T-helper 2 cell treated with Interferon-gamma antibody and Interleukin-4, amounts not matched to agents 100 ng/mL and 5 ng/mL, for 36 hours (primary cell): ENCODE measurements at regions not wholly inside any gene's neighbourhood (a gene's known extent, or its start where the extent isn't known, plus 50 kb on each side); places are given as distances from the start of the nearest gene placed in this dataset.
"Not testable (repeated sequence)": the region's sequence is repeated elsewhere in the genome, so short reads cannot be mapped to it uniquely, and the experiment has no call there.

Source experiments
- intact Hi-C: fragments of 100-400 bp; cut with micrococcal nuclease; formaldehyde crosslinking; loops from one replicate; pipeline ENCODE4 v1.15.1; 2023

DNA sequence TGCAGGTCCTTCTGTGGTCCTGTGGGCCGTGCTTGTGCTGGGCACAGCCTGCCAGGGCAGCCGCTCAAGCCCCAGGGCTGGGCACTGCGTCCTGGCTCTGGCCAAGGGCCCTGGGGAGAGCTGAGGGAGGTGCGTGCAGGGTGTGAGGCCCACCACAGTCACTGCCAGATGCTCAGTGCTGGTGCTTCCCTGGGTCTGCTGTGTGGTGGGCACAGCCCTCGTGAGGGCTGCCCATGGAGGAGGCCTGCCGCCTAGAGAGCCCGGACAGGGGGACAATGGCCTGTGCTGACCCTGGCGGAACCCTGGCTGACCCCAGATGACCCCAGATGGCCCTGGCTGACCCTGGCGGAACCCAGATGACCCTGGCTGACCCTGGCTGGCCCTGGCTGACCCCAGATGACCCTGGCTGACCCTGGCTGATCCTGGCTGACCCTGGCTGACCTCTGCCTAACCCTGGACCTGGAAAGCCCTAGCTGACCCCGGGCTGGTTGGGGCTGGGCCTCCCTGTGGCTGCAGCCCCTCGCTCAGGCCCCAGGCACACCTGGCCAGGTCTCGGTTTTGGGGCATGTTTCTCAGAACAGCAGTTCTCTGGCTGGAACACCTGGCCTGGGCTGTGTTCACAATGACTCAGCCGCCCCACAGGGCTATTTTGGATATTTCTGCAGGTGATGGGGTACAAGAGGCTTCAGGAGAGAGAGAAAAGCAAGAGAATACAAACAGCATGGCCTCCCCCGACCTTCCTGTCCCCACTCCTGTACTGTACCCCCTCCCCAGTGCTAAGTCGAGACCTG lies 55.4 kb downstream of the TMEM121 start:
- intact Hi-C loops: no loop called here

DNA sequence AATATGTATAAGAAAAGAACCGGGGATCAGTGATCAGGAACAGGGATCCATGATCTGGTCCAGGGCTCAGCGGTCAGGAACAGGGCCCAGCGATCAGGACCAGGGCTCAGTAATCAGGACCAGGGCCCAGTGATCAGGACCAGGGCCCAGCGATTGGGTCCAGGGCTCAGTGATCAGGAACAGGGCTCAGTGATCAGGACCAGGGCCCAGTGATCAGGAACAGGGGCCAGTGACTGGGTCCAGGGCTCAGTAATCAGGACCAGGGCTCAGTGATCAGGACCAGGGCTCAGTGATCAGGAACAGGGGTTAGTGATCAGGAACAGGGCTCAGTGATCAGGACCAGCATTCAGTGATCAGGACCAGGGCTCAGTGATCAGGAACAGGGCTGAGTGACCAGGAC lies 56.3 kb downstream of the TMEM121 start:
- intact Hi-C loops: no loop called here

DNA sequence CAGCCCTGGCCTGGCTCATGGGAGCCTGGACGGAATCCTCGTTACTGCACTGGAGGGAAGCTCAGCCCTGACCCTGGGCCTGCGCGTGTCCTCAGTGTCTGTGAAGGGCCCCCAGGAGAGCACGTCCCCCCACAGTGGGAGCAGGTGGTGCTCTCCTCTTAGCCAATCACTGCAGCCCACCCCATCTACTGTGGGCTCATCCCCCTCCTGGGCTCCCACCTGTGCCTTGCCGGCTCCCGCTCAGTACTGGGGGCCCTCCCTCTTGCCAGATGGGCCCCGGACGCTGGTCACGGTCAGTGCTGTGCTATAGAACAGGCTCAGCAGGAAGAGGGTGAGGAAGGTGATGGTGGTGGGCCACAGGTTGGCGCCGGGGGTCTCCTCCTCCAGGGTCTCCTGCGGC lies 57.5 kb downstream of the TMEM121 start:
- intact Hi-C loops: not testable (repeated sequence)

DNA sequence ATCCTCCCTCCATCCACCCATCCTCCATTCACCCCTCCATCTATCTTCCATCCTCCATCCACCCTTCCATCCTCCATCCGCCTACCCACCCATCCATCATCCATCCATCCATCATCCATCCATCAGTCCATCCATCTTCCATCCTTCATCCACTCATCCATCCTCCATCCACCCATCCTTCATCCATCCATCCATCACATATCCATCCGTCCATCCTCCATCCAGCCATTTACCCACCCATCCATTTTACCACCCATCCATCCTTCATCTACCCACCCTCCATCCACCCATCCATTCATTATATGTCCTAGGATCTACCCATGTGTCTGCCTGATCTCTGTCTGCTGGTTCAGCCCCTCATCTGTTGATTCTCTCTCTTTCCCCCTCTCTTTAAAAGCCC lies 58.9 kb downstream of the TMEM121 start:
- intact Hi-C loops: not testable (repeated sequence)

DNA sequence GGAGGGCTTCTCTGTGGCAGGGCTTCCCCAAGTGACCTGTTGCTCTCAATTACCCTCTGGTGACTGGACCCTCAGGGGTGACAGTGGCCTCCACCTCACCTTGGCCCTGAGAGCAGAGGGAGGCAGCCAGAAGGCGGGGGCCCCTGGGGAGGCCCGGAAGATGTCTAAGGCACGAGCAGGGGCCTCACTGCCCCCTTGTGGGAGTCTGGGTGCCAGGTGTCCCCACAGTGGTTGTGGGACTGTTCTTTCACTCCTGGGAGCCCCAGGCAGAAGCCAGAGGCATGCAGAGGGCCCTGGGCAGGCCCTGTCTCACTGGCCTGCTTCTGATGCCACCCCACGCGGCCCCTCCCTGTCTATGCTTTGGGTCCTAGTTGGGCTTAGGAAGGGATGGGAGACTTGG lies 59.3 kb downstream of the TMEM121 start:
- intact Hi-C loops: not testable (repeated sequence)

DNA sequence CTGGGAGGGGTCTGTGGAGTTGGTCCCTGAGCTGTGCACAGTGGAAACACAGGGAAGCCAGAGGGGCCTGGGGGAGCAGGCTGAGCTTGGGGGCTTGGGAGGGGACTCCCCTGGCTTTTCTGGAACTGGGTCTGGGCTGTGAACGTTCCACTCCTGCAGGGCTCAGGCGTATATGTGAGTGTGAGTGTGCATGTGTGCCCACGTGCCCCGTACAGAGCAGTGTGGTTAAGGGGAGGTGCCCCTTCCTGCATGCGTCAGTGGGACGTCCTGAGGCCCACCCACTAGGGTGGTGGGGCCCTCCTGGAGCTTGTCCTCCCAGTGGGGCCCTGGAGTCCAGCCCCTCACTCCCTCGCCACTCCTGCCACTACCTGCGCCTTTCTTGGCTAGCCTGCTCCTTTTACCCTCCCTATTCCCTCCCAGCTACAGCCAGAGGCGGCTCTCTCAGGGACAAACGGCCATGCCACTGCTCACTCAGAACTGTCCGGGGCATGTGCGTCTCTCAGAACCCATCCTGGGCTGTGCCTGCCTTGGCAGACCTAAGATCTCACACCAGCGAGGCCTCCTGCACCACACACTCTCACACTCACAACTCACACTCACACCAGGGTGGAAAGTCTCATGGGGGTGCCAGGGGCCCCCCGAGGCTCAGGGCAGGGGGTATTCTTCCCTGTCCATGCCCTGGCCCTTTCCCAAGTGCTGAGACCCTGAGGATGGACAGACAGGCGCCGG lies 59.9 kb downstream of the TMEM121 start:
- intact Hi-C loops: not testable (repeated sequence)

DNA sequence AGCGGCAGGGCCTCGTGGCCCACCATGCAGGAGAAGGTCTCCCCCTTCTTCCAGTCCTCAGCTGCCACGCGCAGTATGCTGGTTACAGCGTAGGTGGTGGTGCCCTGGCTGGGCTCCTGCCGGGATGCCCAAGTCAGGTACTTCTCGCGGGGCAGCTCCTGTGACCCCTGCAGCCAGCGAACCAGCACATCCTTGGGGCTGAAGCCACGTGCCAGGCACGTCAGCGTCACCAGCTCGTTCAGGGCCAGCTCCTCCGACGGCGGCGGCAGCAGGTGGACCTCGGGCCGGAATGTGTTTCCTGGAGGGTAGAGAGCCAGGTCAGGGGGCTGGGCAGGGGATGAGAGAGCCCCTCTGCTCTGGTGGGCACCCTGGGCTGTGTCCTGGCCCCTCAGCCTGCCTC lies 60.7 kb downstream of the TMEM121 start:
- intact Hi-C loops: not testable (repeated sequence)

DNA sequence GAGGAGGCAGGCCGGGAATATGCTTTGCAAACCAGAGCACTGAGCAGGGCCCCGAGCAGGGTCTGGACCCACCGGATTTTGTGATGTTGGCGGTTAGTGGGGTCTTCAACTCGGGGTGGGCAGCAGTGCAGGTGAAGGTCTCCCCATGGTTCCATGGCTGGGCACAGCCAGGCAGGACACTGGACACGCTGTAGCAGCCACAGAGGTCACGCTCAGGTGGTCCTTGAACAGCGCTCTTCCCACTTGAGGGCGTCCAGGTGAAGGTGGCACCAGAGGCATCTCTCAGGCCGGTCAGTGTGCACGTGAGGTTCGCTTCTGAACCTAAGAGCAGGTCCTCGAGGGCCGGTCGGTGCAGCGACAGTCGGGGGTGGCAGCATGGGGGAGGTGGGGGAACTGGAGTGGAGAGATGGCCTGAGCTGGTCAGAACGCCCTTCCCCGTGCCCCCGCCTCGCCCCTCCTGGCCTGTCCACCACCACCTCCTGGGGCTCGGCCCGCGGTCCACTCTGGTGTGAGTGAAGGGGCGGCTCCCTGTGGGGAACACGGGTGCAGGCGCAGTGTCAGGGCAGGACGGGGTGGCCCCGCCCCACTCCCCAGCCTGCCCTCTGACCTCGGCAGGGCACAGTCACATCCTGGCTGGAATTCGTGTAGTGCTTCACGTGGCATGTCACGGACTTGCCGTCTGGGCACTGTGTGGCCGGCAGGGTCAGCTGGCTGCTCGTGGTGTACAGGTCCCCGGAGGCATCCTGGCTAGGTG lies 61.3 kb downstream of the TMEM121 start:
- intact Hi-C loops: not testable (repeated sequence)

DNA sequence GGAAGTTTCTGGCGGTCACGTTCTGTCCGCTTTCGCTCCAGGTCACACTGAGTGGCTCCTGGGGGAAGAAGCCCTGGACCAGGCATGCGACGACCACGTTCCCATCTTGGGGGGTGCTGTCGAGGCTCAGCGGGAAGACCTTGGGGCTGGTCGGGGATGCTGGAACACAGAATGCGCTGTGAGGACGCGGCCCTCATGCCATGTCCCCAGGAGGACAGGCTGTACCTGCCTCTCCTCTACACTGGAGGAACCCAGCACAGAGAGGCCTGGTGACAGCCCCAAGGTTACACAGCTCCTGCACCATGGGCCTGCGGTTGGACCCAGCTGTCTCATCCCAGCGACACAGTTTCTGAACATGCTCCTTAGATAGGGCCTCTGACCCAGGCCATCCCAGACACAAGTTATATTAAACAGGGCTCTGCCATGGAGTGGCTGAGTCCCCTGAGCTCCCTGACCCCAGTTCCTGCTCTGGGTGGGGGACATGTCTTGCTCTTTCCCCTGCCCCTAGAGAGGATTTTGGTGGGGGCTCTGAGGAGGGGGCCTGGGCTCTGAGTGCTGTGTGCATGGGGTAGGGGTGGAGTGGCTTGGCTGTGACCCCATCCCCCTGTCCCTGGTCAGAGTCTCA lies 62.0 kb downstream of the TMEM121 start:
- intact Hi-C loops: no loop called here

DNA sequence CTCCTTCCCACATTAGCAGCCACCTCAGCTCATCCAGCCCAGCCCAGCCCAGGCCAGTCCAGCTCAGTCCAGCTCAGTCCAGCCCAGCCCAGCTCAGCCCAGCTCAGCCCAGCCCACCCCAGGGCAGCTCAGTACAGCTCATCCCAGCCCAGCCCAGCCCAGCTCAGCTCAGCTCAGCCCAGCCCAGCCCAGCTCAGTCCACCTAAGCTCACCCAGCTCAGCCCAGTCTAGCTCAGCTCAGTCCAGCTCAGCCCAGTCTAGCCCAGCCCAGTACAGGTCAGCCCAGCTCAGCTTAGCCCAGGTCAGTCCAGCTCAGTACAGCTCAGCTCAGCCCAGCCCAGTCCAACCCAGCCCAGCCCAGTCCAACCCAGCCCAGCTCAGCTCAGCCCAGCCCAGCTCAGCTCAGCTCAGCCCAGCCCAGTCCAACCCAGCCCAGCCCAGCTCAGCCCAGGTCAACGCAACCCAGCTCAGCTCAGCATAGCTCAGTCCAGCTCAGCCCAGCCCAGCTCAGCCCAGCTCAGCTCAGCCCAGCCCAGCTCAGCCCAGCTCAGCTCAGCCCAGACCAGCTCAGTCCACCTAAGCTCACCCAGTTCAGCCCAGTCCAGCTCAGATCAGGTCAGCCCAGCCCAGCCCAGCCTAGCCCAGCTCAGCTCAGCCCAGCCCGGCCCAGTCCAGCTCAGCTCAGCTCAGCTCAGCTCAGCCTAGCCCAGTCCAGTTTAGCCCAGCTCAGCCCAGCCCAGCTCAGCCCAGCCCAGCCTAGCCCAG lies 63.0 kb downstream of the TMEM121 start:
- intact Hi-C loops: no loop called here

DNA sequence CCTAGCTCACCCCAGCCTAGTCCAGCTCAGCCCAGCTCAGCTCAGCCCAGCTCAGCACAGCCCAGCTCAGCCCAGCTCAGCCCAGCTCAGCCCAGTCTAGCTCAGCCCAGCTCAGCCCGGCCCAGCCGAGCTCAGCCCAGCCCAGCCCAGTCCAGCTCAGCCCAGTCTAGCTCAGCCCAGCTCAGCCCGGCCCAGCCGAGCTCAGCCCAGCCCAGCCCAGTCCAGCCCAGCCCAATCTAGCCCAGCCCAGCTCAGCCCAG lies 63.5 kb downstream of the TMEM121 start:
- intact Hi-C loops: not testable (repeated sequence)

DNA sequence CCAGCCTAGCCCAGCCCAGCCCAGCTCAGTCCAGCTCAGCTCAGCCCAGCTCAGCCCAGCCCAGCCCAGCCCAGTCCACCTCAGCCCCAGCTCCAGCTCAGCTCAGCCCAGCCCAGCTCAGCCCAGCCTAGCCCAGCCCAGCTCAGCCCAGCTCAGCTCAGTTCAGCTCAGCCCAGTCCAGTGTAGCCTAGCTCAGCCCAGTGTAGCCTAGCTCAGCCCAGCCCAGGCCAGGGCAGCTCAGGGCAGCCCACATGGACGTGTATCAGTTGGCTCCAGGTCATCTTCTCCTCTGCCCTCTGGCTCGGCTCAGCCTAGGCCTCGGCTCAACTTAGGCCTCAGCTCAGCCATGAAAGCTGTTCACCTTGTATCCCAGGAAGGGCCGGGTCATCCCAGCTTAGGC lies 64.7 kb downstream of the TMEM121 start:
- intact Hi-C loops: no loop called here

DNA sequence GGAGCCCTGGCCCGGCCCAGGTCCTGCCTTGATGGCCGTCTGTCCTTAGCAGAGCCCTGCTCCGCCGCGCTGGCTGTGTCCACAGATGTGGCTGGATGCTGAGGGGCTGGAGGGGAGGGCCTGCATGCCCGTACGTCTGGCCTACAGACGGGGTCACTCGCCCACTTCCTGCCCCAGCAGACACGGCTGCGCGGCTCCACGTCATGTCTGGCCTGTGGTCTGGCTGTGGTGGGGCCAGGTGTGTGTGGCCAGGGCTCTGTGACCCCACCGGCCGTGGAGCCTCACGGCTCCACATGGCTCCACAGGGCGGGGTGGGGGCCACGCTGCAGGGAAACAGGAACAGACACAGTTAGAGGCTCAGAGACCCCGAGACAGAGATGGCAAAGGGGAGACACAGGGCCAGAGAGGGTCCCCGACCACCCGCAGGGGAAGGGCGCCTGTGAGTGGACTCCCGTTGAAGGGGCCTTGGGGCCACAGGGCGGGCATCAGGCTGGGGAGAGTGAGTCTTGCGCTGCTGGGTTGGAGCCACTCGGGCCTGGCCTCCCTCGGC lies 65.5 kb downstream of the TMEM121 start:
- intact Hi-C loops: not testable (repeated sequence)

DNA sequence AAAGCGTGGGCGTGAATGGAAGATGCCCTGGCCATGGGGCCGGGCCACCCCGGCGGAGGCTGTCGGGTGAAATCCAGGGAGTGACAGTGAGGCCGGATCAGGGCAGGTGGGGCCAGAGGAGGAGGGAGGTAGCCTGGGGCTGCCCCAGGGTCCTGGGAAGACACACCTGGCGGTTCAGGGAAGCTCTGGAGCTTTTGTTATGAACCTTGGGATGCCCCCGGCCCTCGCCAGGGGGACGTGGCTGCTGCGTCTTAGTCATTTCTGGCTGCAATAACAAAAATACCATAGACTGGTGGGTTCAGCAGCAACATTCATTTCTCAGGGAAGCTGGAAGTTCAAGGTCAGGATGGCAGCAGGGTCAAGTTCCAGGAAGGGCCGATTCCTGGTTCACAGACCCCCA lies 66.3 kb downstream of the TMEM121 start:
- intact Hi-C loops: not testable (repeated sequence)

DNA sequence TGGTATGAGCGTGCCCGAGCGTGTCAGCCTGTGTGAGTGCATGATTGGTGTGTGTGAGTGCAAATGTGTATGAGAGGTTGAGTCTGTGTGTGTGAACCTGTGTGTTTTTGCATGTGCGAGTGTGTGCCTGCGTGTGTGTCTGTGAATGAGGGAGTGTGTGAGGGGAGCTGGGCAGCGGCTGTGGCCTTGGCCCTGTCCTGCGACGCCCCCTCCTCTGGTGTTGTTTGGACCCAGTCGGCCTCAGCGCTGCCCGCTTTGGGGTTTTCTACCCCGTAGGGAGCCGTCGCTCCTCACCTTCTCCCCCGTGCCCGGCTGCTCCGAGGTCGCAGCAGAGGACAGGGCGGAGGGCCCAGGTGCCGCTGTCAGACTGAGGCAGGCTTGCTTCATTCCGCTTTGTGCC lies 69.0 kb downstream of the TMEM121 start:
- intact Hi-C loops: not testable (repeated sequence)

DNA sequence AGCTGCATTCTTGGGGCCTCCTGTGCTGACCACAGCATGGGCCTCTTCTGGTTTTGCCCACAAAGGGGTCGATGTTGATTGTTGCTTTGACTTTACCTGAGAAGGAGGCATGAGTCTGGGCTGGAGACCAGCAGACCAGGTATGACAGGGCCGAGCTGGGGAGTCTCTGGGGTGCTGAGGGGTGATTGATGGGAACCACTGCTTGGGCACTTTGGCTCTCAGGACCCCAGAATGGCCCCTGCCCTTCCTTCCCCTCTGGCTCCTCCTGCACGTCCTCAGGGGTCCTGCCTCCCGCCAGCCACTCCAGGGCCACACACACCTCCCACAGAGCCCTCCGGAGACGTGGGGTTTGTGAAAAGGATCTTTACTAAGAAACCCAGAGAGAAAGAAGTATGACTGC lies 70.0 kb downstream of the TMEM121 start:
- intact Hi-C loops: not testable (repeated sequence)

DNA sequence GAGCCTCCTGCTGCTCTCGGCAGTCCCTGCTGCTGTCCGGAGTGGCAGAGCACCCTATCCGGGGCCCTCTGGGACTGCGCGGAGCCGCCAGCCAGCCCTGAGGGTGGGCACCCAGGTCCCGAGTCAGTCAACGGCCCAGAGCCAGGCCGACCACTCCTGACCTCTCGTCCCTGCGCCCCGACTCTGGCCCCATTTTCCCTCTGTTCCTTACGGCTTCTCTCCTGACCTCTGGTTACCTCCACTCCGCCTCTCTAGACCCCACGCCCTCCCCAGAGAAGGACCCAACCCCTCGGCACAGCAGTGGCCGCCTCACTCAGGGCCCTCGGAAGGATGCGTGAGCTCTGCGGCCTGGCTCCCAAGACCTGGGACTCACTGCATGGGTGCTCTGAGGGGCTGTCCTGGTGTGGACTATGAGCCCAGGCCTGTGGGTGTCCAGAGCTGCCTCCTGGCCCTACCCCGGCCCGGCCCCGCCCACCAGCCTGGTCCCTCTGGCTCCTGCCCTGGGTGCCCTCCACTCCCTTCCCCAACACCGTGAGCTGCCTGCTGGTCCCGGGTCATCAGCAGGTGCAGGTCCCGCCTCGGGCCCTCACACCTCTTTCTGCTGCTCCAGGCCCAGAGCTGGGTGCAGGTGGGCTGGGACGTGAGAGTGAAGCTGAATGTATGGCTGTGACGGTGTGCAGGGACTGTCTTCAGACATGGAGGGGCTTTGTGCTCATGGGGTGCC lies 71.8 kb downstream of the TMEM121 start:
- intact Hi-C loops: not testable (repeated sequence)

DNA sequence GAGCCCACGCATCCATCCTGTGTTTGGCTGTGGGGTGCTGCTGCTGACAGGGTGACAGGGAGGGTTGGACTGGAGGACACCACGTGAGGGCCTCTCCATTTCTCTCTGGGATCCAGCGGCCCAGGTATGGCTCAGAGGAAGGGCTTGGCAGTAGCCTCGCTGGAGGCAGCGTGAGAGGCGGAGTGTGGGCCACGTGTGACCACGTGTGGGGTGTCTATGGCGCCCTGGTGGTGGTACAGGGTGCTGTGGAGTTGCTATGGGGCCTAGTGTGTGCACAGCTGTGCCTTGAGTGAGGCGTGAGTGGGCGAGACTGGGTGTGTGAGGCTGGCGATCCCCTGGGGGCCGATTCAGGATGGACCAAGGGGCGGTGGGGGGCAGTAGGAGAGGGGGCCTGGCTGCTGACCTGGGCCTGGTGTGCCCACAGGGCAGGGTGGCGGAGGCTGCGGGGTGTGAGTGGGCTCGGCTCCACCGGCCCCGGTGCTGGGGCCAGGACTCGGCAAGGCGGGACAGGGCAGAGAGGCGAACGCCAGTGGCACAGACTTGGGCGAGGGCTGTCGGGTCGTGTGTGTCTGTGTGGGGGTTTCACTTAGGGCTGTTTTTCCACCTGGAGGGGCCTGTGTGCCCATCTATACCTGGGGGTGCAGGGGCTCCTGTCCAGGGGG lies 72.7 kb downstream of the TMEM121 start:
- intact Hi-C loops: not testable (repeated sequence)

DNA sequence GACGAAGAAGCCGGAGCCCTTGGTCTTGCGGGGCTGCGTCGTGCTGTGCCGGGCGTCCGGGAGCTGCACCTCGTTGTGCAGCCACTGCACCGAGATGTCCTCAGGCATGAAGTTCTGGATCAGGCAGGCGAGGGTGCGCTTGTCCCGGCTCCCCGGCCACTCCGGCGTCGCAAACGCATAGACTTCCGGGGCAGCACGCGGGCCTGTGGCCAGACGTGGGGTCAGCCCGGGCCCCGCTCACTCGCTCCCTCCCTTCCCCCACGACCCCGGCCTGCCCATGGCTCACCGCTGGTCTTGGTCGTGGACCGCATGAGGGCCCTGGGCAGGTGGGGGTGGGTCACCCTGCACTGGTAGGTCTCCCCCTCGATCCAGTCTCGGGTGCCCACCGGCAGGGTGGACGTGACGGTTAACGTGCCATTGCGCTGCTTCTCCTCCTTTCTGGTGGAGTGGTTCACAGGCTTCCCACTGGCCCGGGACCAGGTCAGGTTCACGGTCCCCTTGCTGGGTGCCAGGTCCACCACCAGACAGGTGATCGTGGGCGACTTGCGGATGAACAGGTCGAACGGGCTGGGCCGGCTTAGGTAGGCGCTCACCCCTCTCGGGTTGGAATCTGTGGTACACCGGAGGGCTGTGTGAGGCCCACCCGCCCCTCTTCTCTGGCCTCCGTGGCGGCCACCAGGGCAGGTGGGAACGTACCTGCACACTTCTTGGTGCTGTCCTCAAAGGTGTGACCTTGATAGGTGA lies 74.0 kb downstream of the TMEM121 start:
- intact Hi-C loops: not testable (repeated sequence)
